Omental fat pad (tissue), 3 donors: ENCODE measurements at regions not wholly inside any gene's neighbourhood (a gene's known extent, or its start where the extent isn't known, plus 50 kb on each side); places are given as distances from the start of the nearest gene placed in this dataset.

ENCODE experiments used
- ATAC-seq: fragments of 150-250 bp; one replicate; pipeline ENCODE4 v1.9.1; 2016; ENCODE audit warnings: mild to moderate bottlenecking, moderate library complexity; ENCODE audit not compliant: low FRiP score
- DNase-seq: peaks from one replicate; pipeline ENCODE4 v3.0.0-alpha.2; 2019; ENCODE audit warnings: low spot score
- TF ChIP-seq, protein P1 (sequence below), 3 donors: fragments of 450-650 bp; IDR thresholded peaks; one replicate each; pipeline ENCODE4 v1.5.1; 2016 to 2017; ENCODE audit warnings: antibody characterized with exemption in 3 of 3, mild to moderate bottlenecking in 3 of 3, moderate library complexity in 2 of 3

DNA sequence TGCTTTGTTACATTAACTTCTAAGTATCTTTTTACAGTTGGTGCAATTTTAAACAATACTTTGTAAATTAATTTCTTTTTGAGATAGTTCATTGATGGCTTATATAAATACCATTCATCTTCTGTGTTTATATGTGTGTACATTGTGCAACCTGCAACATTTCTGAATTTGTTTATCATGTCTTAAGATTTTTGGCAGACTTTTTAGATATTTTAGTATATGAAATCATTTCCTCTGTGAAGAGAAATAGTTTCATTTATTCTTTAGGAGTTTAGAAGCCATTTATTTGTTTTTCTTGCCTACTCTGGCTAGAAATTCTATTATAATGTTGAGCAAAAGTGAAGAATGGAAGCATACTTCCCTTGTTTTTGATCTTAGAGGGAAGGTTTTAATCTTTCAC is 337.8 kb upstream of the DSEL start:
- TF ChIP-seq, protein P1, sequence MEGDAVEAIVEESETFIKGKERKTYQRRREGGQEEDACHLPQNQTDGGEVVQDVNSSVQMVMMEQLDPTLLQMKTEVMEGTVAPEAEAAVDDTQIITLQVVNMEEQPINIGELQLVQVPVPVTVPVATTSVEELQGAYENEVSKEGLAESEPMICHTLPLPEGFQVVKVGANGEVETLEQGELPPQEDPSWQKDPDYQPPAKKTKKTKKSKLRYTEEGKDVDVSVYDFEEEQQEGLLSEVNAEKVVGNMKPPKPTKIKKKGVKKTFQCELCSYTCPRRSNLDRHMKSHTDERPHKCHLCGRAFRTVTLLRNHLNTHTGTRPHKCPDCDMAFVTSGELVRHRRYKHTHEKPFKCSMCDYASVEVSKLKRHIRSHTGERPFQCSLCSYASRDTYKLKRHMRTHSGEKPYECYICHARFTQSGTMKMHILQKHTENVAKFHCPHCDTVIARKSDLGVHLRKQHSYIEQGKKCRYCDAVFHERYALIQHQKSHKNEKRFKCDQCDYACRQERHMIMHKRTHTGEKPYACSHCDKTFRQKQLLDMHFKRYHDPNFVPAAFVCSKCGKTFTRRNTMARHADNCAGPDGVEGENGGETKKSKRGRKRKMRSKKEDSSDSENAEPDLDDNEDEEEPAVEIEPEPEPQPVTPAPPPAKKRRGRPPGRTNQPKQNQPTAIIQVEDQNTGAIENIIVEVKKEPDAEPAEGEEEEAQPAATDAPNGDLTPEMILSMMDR (IDR thresholded peaks at IDR 0.05), result no peak
- no peak for ATAC-seq

GRCh38 chr18:67846422-67847098 is 330.0 kb upstream of the DSEL start:
- ATAC-seq (no peak), DNase-seq (no peak)
- TF ChIP-seq, protein P1 (IDR thresholded peaks at IDR 0.05), result no peak

More for the DNA sequence above, 337.8 kb upstream of the DSEL start:
- DNase-seq, result no peak

GRCh38 chr18:67845035-67845434 is 328.5 kb upstream of the DSEL start:
- ATAC-seq, result no peak
- TF ChIP-seq, protein P1 (IDR thresholded peaks at IDR 0.05), result no peak
- no peak for DNase-seq

DNA sequence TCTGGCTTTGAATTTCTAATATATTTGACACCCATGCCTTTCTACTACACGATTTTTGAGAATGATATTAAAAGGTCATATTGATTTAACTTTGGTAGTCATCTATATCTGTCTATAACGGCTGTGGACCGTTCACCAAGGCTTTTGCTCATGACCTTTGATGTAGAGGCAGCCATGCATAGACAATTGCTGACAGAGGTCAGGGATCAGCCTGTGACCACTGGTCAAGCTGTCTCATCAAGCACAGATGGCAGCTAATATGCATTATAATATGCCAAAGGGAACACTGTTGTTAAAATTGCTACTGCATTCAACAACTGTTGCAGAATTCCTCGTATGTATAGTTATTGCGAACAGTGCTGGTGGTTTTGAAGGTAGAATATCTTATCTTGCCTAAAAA is 323.9 kb upstream of the DSEL start:
- ATAC-seq (no peak), DNase-seq (no peak)
- TF ChIP-seq, protein P1 (IDR thresholded peaks at IDR 0.05), result no peak

GRCh38 chr18:67818432-67818831 is 301.9 kb upstream of the DSEL start:
- no peak for DNase-seq
- no peak for ATAC-seq
- TF ChIP-seq, protein P1 (IDR thresholded peaks at IDR 0.05), result no peak

- DNase-seq, result no peak
- no peak for ATAC-seq
- TF ChIP-seq, protein P1 (IDR thresholded peaks at IDR 0.05), result no peak
Measured at GRCh38 chr18:67815280-67815679, 298.8 kb upstream of the DSEL start.

GRCh38 chr18:67813380-67814028 is 297.0 kb upstream of the DSEL start:
- TF ChIP-seq, protein P1 (IDR thresholded peaks at IDR 0.05), result no peak
- DNase-seq (no peak), ATAC-seq (no peak)
